Transverse colon (tissue), 4 donors: ENCODE measurements at regions not wholly inside any gene's neighbourhood (a gene's known extent, or its start where the extent isn't known, plus 50 kb on each side); places are given as distances from the start of the nearest gene placed in this dataset.

Source experiments
- DNase-seq: peaks from one replicate; pipeline ENCODE4 v3.0.0-alpha.2; 2019
- H3K27ac ChIP-seq, 4 donors: fragments of 200-600 bp; sonication (generic); 2 replicates each; pipeline ENCODE4 v1.5.1; 2016 to 2018; ENCODE audit warnings: inconsistent platforms in 4 of 4
- H3K27me3 ChIP-seq: fragments of 200-600 bp; sonication (generic); 2 replicates; pipeline ENCODE4 v1.5.1; 2017; ENCODE audit warnings: inconsistent platforms
- H3K36me3 ChIP-seq, 4 donors: fragments of 200-600 bp; sonication (generic); 2 replicates each; pipeline ENCODE4 v1.5.1; 2017 to 2019; ENCODE audit warnings: inconsistent platforms in 4 of 4
- H3K4me1 ChIP-seq, 4 donors: fragments of 200-600 bp; sonication (generic); 2 replicates each; pipeline ENCODE4 v1.5.1; 2017 to 2020; ENCODE audit warnings: inconsistent platforms in 4 of 4
- H3K4me3 ChIP-seq, 4 donors: fragments of 200-600 bp; sonication (generic); 1 replicate in 1 of 4; 2 replicates in 3 of 4; pipeline versions ENCODE4 v1.5.1 to v1.6.1; 2017 to 2019; ENCODE audit warnings: inconsistent platforms in 4 of 4
- H3K9me3 ChIP-seq, 2 donors: fragments of 200-600 bp; sonication (generic); 2 replicates each; pipeline ENCODE4 v1.5.1; 2017 to 2019; ENCODE audit warnings: inconsistent platforms in 2 of 2
- EP300 ChIP-seq: sonication (generic); formaldehyde crosslinking; IDR thresholded peaks from one replicate; pipeline ENCODE4 v1.6.1; 2017; ENCODE audit warnings: antibody characterized with exemption, low read depth
- POLR2A ChIP-seq: fragments of 450-650 bp; IDR thresholded peaks from one replicate; pipeline ENCODE4 v1.6.1; 2016; ENCODE audit warnings: antibody characterized with exemption, mild to moderate bottlenecking, moderate library complexity
- POLR2AphosphoS5 ChIP-seq, 3 donors: sonication (generic); formaldehyde crosslinking; IDR thresholded peaks; one replicate each; pipeline ENCODE4 v1.6.1; 2016; ENCODE audit warnings: antibody characterized with exemption in 3 of 3
- WGBS, 2 donors: methylation state at CpG; one replicate each; pipeline ENCODE4 v1.1.5; 2018; ENCODE audit warnings: low coverage in 1 of 2; 5-methylcytosine and 5-hydroxymethylcytosine counted together
- in situ Hi-C, 4 donors: fragments of 200-750 bp; cut with MboI; loops; one replicate each; pipeline versions ENCODE4 v1.15.0 to v1.15.1; 2017; ENCODE audit warnings: low sequenced_read_pairs in 3 of 4, low pct_ligation_motif_present in 1 of 4, low pct_unique_long_range_greater_than_20kb in 1 of 4
- intact Hi-C: fragments of 100-400 bp; cut with DNase I; formaldehyde crosslinking; loops from one replicate; pipeline ENCODE4 v1.15.1; 2023; ENCODE audit warnings: low total_unique reads
- TF ChIP-seq, protein P1 (sequence below), 5 experiments: fragments of 200-600 bp in 3 of 5; fragments of 450-650 bp in 2 of 5; sonication (generic) in 3 of 5; IDR thresholded peaks; 1 replicate in 2 of 5; 2 replicates in 3 of 5; pipeline ENCODE4 v1.5.1; 2016 to 2017; ENCODE audit warnings: antibody characterized with exemption in 5 of 5, inconsistent platforms in 3 of 5, mild to moderate bottlenecking in 2 of 5, moderate library complexity in 1 of 5

- DNase-seq: no peak
- in situ Hi-C loops (no loop called here), intact Hi-C loops (no loop called here)
- TF ChIP-seq POLR2A (no peak), EP300 (no peak), POLR2AphosphoS5 (IDR thresholded peaks at IDR 0.05) (no peak)
- TF ChIP-seq, protein P1, sequence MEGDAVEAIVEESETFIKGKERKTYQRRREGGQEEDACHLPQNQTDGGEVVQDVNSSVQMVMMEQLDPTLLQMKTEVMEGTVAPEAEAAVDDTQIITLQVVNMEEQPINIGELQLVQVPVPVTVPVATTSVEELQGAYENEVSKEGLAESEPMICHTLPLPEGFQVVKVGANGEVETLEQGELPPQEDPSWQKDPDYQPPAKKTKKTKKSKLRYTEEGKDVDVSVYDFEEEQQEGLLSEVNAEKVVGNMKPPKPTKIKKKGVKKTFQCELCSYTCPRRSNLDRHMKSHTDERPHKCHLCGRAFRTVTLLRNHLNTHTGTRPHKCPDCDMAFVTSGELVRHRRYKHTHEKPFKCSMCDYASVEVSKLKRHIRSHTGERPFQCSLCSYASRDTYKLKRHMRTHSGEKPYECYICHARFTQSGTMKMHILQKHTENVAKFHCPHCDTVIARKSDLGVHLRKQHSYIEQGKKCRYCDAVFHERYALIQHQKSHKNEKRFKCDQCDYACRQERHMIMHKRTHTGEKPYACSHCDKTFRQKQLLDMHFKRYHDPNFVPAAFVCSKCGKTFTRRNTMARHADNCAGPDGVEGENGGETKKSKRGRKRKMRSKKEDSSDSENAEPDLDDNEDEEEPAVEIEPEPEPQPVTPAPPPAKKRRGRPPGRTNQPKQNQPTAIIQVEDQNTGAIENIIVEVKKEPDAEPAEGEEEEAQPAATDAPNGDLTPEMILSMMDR (IDR thresholded peaks at IDR 0.05): no peak
- no peaks in the 10 kb centered on the region for H3K9me3 ChIP-seq
- H3K4me3 ChIP-seq: no peak overlapping the region
- H3K36me3 ChIP-seq: no peaks in the 10 kb centered on the region
- peaks cover 0 to 10% (median 1%) of the 10 kb centered on the region in 4 donors for H3K4me1 ChIP-seq
- no peaks in the 10 kb centered on the region for H3K27me3 ChIP-seq
- 47 to 58% methylated on average over 6 to 12 of the region's 12 CpGs for WGBS, 2 donors
- H3K27ac ChIP-seq: no peak overlapping the region
These were observed 125.9 kb upstream of the ANKRD55 start for GRCh38 chr5:56358703-56359681.

GRCh38 chr5:56358046-56358445 is 124.9 kb upstream of the ANKRD55 start:
- Histone ChIP-seq H3K9me3 (no peaks in the 10 kb centered on the region), H3K36me3 (no peaks in the 10 kb centered on the region), H3K27ac (no peak overlapping the region), H3K27me3 (no peaks in the 10 kb centered on the region), H3K4me1 (peaks cover 0 to 10% (median 1%) of the 10 kb centered on the region in 4 donors), H3K4me3 (no peak overlapping the region)
- no peak for TF ChIP-seq POLR2A
- TF ChIP-seq EP300: no peak
- no peak for TF ChIP-seq POLR2AphosphoS5 (IDR thresholded peaks at IDR 0.05)
- TF ChIP-seq, protein P1 (IDR thresholded peaks at IDR 0.05): no peak
- DNase-seq: no peak
- intact Hi-C loops (no loop called here), in situ Hi-C loops (no loop called here)
- WGBS, 2 donors: 86 to 97% methylated on average over 1 of the region's 1 CpG

DNA sequence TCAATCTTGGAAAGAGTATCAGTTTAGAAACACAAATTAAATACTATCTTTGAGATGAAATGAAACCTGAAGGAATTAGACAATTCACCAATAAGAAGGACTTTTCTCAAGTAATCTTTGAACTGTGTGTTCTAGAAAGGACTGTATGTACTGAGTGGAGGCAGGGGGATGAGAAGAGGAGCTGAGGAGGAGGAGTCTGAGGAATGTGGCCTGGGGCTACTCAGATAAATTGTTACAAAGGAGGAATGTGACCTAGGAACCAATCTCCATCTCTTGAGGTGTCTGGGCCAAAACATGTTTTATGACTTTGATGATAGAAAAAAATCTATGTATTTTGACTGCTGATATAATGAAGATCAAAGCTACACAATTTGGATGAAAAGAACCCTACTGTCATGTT is 124.3 kb upstream of the ANKRD55 start:
- H3K4me3 ChIP-seq: no peak overlapping the region
- DNase-seq: no peak
- H3K27ac ChIP-seq: no peak overlapping the region
- H3K4me1 ChIP-seq: peaks cover 0 to 10% (median 1%) of the 10 kb centered on the region in 4 donors
- TF ChIP-seq, protein P1 (IDR thresholded peaks at IDR 0.05): no peak
- no peak for TF ChIP-seq EP300
- no peak for TF ChIP-seq POLR2AphosphoS5 (IDR thresholded peaks at IDR 0.05)
- TF ChIP-seq POLR2A: no peak
- intact Hi-C loops: no loop called here
- H3K27me3 ChIP-seq: no peaks in the 10 kb centered on the region
- in situ Hi-C loops: no loop called here
- H3K36me3 ChIP-seq: no peaks in the 10 kb centered on the region
- no peaks in the 10 kb centered on the region for H3K9me3 ChIP-seq

- no peak for DNase-seq
- no peak overlapping the region for H3K27ac ChIP-seq
- peaks cover 0 to 10% (median 1%) of the 10 kb centered on the region in 4 donors for H3K4me1 ChIP-seq
- no peaks in the 10 kb centered on the region for H3K36me3 ChIP-seq
- TF ChIP-seq, protein P1 (IDR thresholded peaks at IDR 0.05): no peak
- TF ChIP-seq POLR2A (no peak), EP300 (no peak), POLR2AphosphoS5 (IDR thresholded peaks at IDR 0.05) (no peak)
- H3K4me3 ChIP-seq: no peak overlapping the region
- intact Hi-C loops (no loop called here), in situ Hi-C loops (no loop called here)
- no peaks in the 10 kb centered on the region for H3K9me3 ChIP-seq
- no peaks in the 10 kb centered on the region for H3K27me3 ChIP-seq
These were observed 123.7 kb upstream of the ANKRD55 start for GRCh38 chr5:56356836-56357160.
